KBM-7 (cell line): ENCODE measurements at regions not wholly inside any gene's neighbourhood (a gene's known extent, or its start where the extent isn't known, plus 50 kb on each side); places are given as distances from the start of the nearest gene placed in this dataset.
"Not testable (repeated sequence)": the region's sequence is repeated elsewhere in the genome, so short reads cannot be mapped to it uniquely, and the experiment has no call there.

Experiments
- DNase-seq: peaks from one replicate; pipeline ENCODE4 v3.0.0-alpha.2; 2015
- in situ Hi-C: fragments of 300-500 bp; cut with MboI; formaldehyde crosslinking; loops from 2 replicates; pipeline ENCODE4 v1.14.3; 2020; ENCODE audit warnings: low sequenced_read_pairs, low pct_unique_long_range_greater_than_20kb, mixed read lengths

DNA sequence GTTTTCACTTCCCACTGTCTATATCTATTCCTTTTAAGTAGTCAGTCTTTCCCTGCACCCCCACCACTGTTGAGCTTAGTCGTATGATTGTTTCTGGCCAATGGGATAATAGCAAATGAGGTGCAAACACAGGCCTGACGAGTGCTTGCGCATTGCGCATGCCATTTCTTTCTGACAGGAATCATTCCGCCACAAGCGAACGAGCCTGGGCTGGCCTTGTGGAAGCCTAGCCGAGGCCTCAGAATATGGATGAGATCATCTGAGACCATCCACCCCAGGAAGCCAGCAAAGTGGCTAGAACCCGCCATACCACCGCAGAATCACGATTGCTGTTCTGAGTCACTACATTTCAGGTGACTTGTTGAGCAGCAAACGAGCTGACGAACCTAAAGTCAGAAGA, 52.2 kb upstream of the PRL start:
- DNase-seq: no peak
- in situ Hi-C loops: no loop called here

GRCh38 chr6:22349528-22349927, 52.7 kb upstream of the PRL start:
- in situ Hi-C loops: no loop called here
- DNase-seq: no peak

DNA sequence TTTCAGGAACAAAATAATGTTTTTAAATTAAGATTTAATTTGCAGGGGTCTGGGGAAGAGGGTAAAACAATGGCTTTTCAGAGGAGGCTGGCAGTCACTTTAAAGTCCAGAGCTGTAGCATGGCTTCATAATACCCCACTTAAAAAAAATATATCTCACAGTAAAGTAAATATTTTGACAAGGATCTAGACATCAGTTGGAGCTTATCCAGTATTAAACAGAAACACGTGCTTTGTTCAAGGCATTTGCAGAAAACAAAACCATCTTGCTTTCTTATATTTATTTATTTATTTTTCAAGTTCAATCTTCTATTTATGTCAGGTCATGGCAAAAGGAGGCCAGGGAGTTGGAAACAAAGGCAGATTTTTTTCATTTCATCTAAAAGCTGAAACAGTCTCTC, 53.3 kb upstream of the PRL start:
- no peak for DNase-seq
- in situ Hi-C loops: no loop called here

- in situ Hi-C loops: no loop called here
- DNase-seq: no peak
These were observed 56.3 kb upstream of the PRL start for GRCh38 chr6:22353101-22353500.

DNA sequence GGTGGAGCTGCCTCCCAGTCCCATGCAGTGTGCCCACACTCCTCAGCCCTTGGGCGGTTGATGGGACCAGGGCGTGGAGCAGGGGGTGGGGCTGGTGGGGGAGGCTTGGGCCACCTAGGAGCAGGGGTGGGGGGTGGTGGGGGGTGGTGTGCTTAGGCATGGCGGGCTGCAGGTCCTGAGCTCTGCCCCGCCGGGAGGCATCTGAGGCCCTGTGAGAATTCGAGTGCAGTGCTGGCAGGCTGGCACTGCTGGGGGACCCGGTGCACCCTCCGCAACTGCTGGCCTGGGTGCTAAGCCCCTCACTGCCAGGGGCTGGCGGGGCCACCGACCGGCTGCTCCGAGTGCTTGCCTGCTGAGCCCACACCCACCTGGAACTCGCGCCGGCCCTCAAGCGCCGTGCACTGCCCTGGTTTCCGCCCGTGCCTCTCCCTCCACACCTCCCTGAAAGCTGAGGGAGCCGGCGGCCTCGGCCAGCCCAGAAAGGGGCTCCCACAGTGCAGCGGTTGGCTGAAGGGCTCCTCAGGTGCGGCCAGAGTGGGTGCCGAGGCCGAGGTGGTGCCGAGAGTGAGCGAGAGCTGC, 59.6 kb upstream of the PRL start:
- in situ Hi-C loops: no loop called here
- no peak for DNase-seq

DNA sequence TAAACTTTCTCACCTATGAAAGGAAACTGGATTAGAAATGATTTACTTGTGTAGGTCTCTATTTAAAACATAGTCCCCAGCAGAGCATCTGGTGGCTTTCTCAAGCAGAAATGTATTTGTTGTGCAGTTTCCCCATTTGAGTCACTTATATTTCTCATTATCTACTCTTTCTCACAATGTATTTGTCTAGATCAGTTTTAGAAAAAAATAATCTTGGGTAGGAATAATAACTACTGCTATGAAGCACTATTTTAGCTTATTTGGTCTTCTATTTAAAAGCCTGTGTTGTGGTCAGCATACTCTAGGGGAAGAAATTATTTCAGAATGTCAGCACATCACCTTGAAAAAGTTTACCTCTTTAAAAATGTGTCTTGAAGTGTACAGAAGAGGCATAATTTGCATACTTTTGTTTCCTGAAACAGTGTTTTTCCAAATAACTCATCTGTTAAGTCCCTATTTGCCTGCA, 60.9 kb upstream of the PRL start:
- in situ Hi-C loops: no loop called here

DNA sequence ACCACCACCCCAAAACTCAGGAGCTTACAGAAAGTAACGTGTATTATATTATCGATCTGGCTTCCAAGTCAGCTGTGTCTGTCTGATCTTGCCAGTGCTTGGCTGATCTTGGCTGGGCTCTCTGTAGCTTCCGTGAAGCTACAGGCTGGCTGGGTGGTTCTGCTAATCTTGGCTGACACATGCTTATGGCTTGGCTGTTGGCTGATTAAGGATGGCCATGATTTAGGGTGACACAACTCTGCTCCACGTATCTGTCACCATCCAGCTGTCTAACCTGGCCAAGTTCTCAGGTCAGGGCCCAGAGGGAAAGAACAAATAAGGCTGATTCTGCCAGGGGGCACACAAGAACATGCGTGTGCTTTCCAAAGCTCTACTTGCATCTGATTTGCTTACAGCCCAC, 64.7 kb upstream of the PRL start:
- in situ Hi-C loops: no loop called here
- DNase-seq: no peak

More for the DNA sequence above, 60.9 kb upstream of the PRL start:
- DNase-seq: no peak

DNA sequence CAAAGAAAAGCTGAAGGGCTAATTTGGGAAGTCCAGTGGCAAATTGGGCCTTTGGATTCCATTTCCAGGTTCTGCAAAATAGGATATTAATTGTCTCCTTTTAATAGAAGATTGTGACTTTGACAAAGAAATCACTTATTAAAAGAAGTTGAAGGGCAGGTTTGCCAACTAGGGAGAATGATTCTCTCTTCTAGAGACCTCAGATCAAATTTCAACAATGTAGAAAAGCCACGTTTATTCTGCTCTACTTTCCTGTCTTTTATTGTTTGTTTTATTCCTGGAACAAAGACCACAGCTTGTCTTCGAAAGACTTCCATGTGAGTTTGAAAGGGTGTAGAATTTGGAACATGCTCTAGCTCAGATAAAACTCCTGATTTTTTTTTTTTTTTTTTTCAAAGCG, 65.5 kb upstream of the PRL start:
- no peak for DNase-seq

GRCh38 chr6:22363166-22363713, 66.4 kb upstream of the PRL start:
- no peak for DNase-seq
- in situ Hi-C loops: no loop called here

More for the DNA sequence above, 65.5 kb upstream of the PRL start:
- in situ Hi-C loops: no loop called here

DNA sequence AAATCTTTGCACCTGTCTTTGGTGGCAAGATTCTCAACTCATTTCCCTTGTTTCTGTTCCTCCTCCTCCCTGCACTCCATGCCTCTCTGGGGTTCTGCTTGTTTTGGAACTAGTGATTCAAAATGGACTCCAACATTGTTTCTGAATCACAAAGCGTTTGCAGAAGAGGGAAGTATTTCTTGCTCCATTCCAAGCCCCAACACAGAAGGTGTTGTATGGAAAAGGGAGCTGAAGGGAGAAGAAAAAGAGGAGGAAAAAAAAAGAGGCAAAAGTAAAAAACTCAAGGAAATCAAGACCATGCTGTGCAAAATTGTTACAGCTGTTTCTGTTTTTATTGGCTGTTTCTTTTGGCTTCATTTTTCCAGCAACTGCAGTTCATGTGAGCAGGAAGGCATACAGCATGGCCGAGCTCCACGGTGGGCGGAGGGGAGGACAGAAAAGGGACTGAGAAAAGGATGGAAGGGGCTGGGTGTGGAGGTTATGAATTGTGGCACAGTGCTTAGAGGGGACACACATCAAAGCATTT, 66.9 kb upstream of the PRL start:
- in situ Hi-C loops: no loop called here
- DNase-seq: no peak

DNA sequence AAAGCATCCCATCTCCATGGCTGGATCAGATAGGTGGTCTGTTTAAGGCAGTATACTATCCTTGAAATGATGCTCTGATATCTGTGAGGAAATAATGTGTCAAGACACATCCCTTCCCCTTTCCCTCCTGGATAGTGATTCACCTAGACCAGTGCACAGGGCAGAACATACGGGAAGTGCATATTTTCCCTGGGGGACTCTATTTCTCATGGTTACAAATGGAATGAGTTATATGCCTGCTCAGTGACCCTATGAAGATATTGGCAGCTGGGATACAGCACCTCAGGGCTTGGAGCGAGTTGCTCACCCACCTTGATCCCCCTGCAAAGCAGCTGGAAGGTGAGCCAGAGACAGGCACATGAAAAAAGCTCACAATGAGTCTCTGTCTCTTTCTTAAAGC, 67.5 kb upstream of the PRL start:
- DNase-seq: no peak
- in situ Hi-C loops: no loop called here

GRCh38 chr6:22366214-22366613, 69.4 kb upstream of the PRL start:
- no peak for DNase-seq
- in situ Hi-C loops: no loop called here

GRCh38 chr6:22367346-22367745, 70.5 kb upstream of the PRL start:
- in situ Hi-C loops: no loop called here
- DNase-seq: no peak

DNA sequence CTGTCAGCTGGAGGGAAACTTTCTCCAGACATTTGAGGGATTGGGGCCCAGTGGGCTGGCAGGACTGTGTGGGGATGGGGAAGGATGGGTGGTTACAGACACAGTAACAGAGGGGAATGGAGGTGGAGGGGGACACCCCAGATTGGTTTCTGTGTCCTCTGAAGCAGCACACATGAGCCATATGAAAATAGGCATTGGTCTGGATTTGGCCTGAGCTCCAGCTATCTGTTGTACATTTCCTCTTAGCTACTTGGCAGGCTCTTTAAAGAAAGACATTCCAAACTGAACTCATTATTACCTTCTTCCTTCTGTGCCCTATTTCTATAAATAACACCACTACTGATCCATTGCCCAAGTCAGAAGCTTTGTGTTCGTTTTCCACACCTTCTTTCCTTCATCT, 72.0 kb upstream of the PRL start:
- in situ Hi-C loops: no loop called here
- DNase-seq: no peak

- no peak for DNase-seq
- in situ Hi-C loops: no loop called here
These were observed 76.1 kb upstream of the PRL start for GRCh38 chr6:22372922-22373321.

DNA sequence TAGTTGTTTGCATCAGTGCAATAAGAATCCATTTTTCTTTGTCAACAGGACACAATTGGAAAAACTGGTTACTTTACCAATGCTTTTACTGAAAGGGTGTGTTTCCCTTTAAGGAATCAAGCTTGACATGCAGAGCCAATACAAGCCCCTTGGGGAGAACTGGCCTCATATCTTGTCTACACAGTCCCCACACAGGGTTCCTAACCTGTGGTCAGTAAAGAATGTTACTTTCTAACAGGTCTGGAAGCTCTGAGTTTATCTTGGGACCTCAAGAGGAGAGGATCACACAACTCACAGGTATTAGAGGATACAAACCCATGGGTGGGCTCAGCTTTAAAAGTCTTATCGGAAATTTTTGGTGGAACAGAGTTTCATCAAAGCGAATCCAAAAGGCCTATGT, 78.1 kb upstream of the PRL start:
- in situ Hi-C loops, DNase-seq: not testable (repeated sequence)

DNA sequence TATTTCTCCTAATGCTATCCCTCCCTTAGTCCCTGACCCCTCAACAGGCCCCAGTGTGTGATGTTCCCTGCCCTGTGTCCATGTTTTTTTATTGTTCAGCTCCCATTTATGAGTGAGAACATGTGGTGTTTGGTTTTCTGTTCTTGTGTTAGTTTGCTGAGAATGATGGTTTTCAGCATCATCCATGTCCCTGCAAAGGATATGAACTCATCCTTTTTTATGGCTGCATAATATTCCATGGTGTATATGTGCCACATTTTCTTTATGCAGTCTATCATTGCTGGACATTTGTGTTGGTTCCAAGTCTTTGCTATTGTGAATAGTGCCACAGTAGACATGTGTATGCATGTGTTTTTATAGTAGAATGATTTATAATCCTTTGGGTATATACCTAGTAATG, 79.5 kb upstream of the PRL start:
- in situ Hi-C loops, DNase-seq: not testable (repeated sequence)

DNA sequence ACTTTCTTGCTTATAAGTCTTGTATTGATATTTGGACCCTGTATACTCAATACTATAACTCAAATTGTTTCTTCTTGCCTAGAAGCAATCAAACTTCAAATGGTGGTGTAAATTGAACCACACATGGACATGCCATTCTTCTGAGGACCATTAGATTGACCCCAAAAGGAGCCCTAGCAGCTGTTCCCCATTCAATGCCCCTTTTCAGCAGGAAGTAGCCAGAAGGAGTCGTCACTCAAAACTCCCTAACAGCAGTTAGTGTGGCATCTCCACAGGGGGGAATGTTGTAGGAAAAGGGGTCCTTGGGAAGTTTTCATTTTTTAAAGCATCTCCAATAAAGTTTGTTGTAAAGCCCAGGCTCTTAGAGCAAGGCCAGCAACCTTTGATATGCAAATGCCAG, 81.7 kb upstream of the PRL start:
- DNase-seq, in situ Hi-C loops: not testable (repeated sequence)

GRCh38 chr6:22380236-22380635, 83.4 kb upstream of the PRL start:
- in situ Hi-C loops: no loop called here
- DNase-seq: no peak

GRCh38 chr6:22381845-22382544, 85.2 kb upstream of the PRL start:
- no peak for DNase-seq
- in situ Hi-C loops: no loop called here

DNA sequence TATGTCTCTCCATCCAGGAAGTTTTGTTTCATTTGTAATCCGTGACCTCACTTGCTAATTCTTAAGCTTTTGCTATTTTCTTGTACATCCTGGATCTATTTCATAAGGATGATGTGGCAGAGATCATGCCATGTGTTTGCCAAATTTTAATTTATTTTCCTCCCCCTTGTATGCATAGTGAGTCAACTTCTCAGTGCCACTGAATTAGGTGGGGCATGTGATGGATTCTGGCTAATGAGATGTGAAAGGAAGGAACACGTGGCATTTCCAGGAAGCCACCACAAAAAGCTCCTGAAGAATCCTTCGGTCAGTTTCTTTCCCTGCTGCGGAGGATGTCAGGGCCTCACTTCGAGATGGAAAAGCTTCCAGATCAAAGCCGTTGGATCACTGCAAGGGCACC, 86.2 kb upstream of the PRL start:
- in situ Hi-C loops: no loop called here
- DNase-seq: no peak
